GM23338 (cell line): ENCODE measurements at regions not wholly inside any gene's neighbourhood (a gene's known extent, or its start where the extent isn't known, plus 50 kb on each side); places are given as distances from the start of the nearest gene placed in this dataset.
"Not testable (repeated sequence)": the region's sequence is repeated elsewhere in the genome, so short reads cannot be mapped to it uniquely, and the experiment has no call there.

Experiments
- EZH2 ChIP-seq: fragments of 200-600 bp; sonication (generic); IDR thresholded peaks from one replicate; pipeline ENCODE4 v1.8.0; 2017; ENCODE audit warnings: antibody characterized with exemption, mild to moderate bottlenecking, low read depth; ENCODE audit not compliant: unreplicated experiment
- EZH2phosphoT487 ChIP-seq: fragments of 200-600 bp; sonication (generic); IDR thresholded peaks from one replicate; pipeline ENCODE4 v1.8.1; 2018; ENCODE audit warnings: antibody characterized with exemption; ENCODE audit not compliant: unreplicated experiment
- JUNB ChIP-seq: IDR thresholded peaks from one replicate; pipeline ENCODE4 v1.6.1; 2016; ENCODE audit warnings: antibody characterized with exemption; ENCODE audit not compliant: unreplicated experiment
- POLR2AphosphoS5 ChIP-seq: IDR thresholded peaks from 2 replicates; pipeline ENCODE4 v1.6.1; 2016; ENCODE audit warnings: antibody characterized with exemption, low read depth
- TF ChIP-seq, protein P1 (sequence below), 2 experiments: fragments of 200-600 bp in 1 of 2; sonication (generic) in 1 of 2; conservative IDR thresholded peaks; 2 replicates each; pipeline versions ENCODE4 v1.5.1 to v1.6.1; 2016 to 2017; ENCODE audit warnings: antibody characterized with exemption in 2 of 2, low read depth in 2 of 2, mild to moderate bottlenecking in 2 of 2, moderate library complexity in 1 of 2
- TF ChIP-seq, protein P2 (sequence below): IDR thresholded peaks from one replicate; pipeline ENCODE4 v1.6.1; 2018; ENCODE audit warnings: antibody characterized with exemption; ENCODE audit not compliant: unreplicated experiment

DNA sequence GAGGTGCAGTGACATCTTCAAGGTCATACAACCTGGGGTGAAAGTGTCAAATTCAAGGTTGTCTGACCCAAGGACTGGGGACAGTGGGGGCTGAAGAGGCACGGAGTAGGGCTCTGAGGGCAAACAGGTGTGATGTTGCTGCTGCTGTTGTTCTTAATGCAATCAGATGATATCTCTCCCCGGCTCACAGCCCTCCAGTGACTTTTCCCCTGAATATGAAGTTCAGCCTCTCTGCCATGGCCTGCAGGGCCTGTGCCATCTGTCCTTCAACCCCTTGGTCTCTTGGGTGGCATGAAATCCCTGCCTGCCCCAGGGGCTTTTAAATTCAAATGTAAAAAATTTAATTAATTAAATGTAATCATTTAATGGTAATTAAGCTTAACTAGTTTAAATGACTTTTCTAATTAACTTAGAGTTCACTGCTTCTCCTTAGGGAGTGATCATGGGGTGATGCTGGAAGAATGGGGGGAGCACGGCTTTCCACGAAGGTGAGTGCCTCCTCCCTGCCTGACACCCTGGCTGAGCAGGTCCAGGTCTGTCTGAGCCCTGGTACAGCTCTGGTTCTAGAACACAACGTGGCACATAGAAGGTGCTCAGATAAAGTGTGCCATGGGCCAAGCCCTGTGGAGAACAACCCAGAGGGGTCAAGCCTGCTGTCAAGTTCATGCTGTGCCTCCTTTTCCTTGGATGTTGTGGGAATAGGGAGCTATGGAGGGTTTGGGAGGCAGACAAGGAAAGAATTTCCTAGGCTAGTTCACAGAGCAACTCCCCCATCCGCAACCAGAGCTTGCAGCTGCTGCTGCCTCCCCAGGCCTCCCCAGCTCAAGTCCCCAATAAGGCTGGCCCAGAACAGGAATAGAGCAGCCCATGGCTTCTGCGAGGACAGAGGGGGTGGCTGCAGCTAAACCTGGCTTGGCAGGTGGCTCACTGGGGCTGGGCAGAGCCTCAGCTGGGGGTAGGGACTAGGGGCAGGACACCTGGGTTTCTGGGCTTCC, 75.1 kb downstream of the KCNJ18 start:
- TF ChIP-seq, protein P1, sequence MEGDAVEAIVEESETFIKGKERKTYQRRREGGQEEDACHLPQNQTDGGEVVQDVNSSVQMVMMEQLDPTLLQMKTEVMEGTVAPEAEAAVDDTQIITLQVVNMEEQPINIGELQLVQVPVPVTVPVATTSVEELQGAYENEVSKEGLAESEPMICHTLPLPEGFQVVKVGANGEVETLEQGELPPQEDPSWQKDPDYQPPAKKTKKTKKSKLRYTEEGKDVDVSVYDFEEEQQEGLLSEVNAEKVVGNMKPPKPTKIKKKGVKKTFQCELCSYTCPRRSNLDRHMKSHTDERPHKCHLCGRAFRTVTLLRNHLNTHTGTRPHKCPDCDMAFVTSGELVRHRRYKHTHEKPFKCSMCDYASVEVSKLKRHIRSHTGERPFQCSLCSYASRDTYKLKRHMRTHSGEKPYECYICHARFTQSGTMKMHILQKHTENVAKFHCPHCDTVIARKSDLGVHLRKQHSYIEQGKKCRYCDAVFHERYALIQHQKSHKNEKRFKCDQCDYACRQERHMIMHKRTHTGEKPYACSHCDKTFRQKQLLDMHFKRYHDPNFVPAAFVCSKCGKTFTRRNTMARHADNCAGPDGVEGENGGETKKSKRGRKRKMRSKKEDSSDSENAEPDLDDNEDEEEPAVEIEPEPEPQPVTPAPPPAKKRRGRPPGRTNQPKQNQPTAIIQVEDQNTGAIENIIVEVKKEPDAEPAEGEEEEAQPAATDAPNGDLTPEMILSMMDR (conservative IDR thresholded peaks at IDR 0.05; ENCODE audit: low read depth in 2 of 2) = not testable (repeated sequence)
- TF ChIP-seq POLR2AphosphoS5, EZH2, EZH2phosphoT487, JUNB: not testable (repeated sequence)
- TF ChIP-seq, protein P2, sequence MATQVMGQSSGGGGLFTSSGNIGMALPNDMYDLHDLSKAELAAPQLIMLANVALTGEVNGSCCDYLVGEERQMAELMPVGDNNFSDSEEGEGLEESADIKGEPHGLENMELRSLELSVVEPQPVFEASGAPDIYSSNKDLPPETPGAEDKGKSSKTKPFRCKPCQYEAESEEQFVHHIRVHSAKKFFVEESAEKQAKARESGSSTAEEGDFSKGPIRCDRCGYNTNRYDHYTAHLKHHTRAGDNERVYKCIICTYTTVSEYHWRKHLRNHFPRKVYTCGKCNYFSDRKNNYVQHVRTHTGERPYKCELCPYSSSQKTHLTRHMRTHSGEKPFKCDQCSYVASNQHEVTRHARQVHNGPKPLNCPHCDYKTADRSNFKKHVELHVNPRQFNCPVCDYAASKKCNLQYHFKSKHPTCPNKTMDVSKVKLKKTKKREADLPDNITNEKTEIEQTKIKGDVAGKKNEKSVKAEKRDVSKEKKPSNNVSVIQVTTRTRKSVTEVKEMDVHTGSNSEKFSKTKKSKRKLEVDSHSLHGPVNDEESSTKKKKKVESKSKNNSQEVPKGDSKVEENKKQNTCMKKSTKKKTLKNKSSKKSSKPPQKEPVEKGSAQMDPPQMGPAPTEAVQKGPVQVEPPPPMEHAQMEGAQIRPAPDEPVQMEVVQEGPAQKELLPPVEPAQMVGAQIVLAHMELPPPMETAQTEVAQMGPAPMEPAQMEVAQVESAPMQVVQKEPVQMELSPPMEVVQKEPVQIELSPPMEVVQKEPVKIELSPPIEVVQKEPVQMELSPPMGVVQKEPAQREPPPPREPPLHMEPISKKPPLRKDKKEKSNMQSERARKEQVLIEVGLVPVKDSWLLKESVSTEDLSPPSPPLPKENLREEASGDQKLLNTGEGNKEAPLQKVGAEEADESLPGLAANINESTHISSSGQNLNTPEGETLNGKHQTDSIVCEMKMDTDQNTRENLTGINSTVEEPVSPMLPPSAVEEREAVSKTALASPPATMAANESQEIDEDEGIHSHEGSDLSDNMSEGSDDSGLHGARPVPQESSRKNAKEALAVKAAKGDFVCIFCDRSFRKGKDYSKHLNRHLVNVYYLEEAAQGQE = not testable (repeated sequence)
